K562 (cell line): ENCODE measurements at regions not wholly inside any gene's neighbourhood (a gene's known extent, or its start where the extent isn't known, plus 50 kb on each side); places are given as distances from the start of the nearest gene placed in this dataset.
A peak's percentile ranks its signal among the peaks of the same experiment; 100 is the strongest.

Source experiments
- ATAC-seq: fragments of 200-7000 bp; cut with Tn5 transposase; 3 replicates; pipeline ENCODE4 v1.9.1; 2020; ENCODE audit warnings: moderate library complexity
- BruUV-seq: library from RNA; stranded (reverse); fragments of 400-500 nt; replicated peaks from 2 replicates; lab custom pipeline; 2021; lab: Mats Ljungman, UMichigan
- CTCF ChIA-PET: fragments of 300-600 bp; formaldehyde crosslinking; extraction: SDS; loops from one replicate; lab custom pipeline; 2021; ENCODE audit warnings: low intra/inter-chr PET ratio; lab: Yijun Ruan, JAX
- POLR2A ChIA-PET: fragments of 300-600, 350-650 bp; sonication (Branson Sonifier 250); formaldehyde crosslinking; extraction: SDS; loops from one replicate; lab custom pipeline; 2021; ENCODE audit warnings: antibody characterized with exemption, inconsistent platforms; lab: Yijun Ruan, JAX
- DNase-seq, 4 experiments: peaks; one replicate each; pipeline versions ENCODE4 v3.0.0 to v3.0.0-alpha.2; 2011 to 2018; ENCODE audit warnings: low spot score in 3 of 4, mixed read lengths in 3 of 4; ENCODE audit errors: extremely low read depth in 1 of 4
- FAIRE-seq: peaks from 2 replicates; lab custom pipeline; 2011; peaks lifted over from hg19 to GRCh38; lab: Jason Lieb, UNC
- H2AFZ ChIP-seq: 2 replicates; pipeline ENCODE4 v1.6.0; 2011; ENCODE audit warnings: low read depth, low read length, control low read depth, inconsistent platforms
- H3K27ac ChIP-seq: fragments of 200-600 bp; 3 replicates; pipeline ENCODE4 v1.8.0; 2011; ENCODE audit warnings: low read depth, mild to moderate bottlenecking, control low read depth, inconsistent platforms, low read length, moderate library complexity, mixed read lengths; ENCODE audit errors: extremely low read depth
- H3K27me3 ChIP-seq, 2 experiments: fragments of 300-600 bp in 1 of 2; 2 replicates in 1 of 2; 3 replicates in 1 of 2; pipeline versions ENCODE4 v1.6.0 to v1.8.0; 2011; ENCODE audit warnings: inconsistent platforms in 2 of 2, low read length in 2 of 2, mild to moderate bottlenecking in 1 of 2, mixed read lengths in 1 of 2, moderate library complexity in 1 of 2; ENCODE audit not compliant: control insufficient read depth in 2 of 2, insufficient read depth in 2 of 2
- H3K36me3 ChIP-seq: fragments of 300-600 bp; 3 replicates; pipeline ENCODE4 v1.8.0; 2011; ENCODE audit warnings: mild to moderate bottlenecking, low read length, inconsistent platforms; ENCODE audit not compliant: control insufficient read depth, insufficient read depth
- H3K4me1 ChIP-seq, 2 experiments: fragments of 200-600 bp in 1 of 2; replicated peaks in 1 of 2; 2 replicates in 1 of 2; 3 replicates in 1 of 2; pipeline versions ENCODE4 v1.5.1 to v1.8.0; 2011; ENCODE audit warnings: inconsistent platforms in 2 of 2, low read length in 2 of 2, mild to moderate bottlenecking in 1 of 2, mixed read lengths in 1 of 2, moderate library complexity in 1 of 2; ENCODE audit not compliant: control insufficient read depth in 2 of 2, insufficient read depth in 2 of 2
- H3K4me2 ChIP-seq: 2 replicates; pipeline ENCODE4 v1.6.1; 2011; ENCODE audit warnings: low read length, control low read depth, inconsistent platforms, mixed read lengths; ENCODE audit not compliant: insufficient read depth
- H3K4me3 ChIP-seq: fragments of 200-600 bp; sonication (generic), shearing (Covaris generic); 2 replicates; pipeline ENCODE4 v1.5.1; 2016; ENCODE audit warnings: control low read depth, inconsistent platforms
- H3K79me2 ChIP-seq: fragments of 200-600 bp; 3 replicates; pipeline ENCODE4 v1.8.0; 2011; ENCODE audit warnings: low read length, inconsistent platforms; ENCODE audit not compliant: control insufficient read depth, insufficient read depth
- H3K9ac ChIP-seq, 2 experiments: 2 replicates each; pipeline versions ENCODE4 v1.6.0 to v1.6.1; 2011; ENCODE audit warnings: low read depth in 2 of 2, low read length in 2 of 2, control low read depth in 1 of 2, inconsistent platforms in 1 of 2, mild to moderate bottlenecking in 1 of 2, mixed read lengths in 1 of 2; ENCODE audit not compliant: insufficient read depth in 1 of 2
- H3K9me1 ChIP-seq: one replicate; pipeline ENCODE4 v1.6.0; 2011; ENCODE audit warnings: inconsistent platforms, mild to moderate bottlenecking, low read length, moderate library complexity; ENCODE audit not compliant: control insufficient read depth, insufficient read depth
- H3K9me3 ChIP-seq: replicated peaks from 2 replicates; pipeline ENCODE4 v1.5.1; 2011; ENCODE audit warnings: low read depth, low read length, inconsistent platforms; ENCODE audit not compliant: control insufficient read depth, insufficient read depth
- H4K20me1 ChIP-seq: replicated peaks from 2 replicates; pipeline ENCODE4 v1.6.1; 2011; ENCODE audit warnings: low read length, inconsistent platforms, mixed read lengths; ENCODE audit not compliant: control insufficient read depth, insufficient read depth
- CLOCK ChIP-seq: fragments of 250-450 bp; sonication (Bioruptor Pico); IDR thresholded peaks from 2 replicates; pipeline ENCODE4 v1.4.0; 2020; ENCODE audit warnings: mild to moderate bottlenecking, moderate library complexity, borderline replicate concordance
- PHF20 ChIP-seq: fragments of 450-650 bp; IDR thresholded peaks from 2 replicates; pipeline ENCODE4 v1.6.1; 2018; ENCODE audit not compliant: partially characterized antibody
- RFX1 ChIP-seq: fragments of 450-650 bp; IDR thresholded peaks from 2 replicates; pipeline ENCODE4 v1.6.1; 2016; ENCODE audit warnings: mild to moderate bottlenecking, moderate library complexity
- SMAD1 ChIP-seq: fragments of 150-350 bp; IDR thresholded peaks from 2 replicates; pipeline ENCODE4 v1.6.1; 2014; ENCODE audit warnings: low read length, low read depth; ENCODE audit not compliant: partially characterized antibody
- SREBF2 ChIP-seq: sonication (generic); formaldehyde crosslinking; IDR thresholded peaks from 2 replicates; pipeline ENCODE4 v1.4.0; 2020; ENCODE audit warnings: mild to moderate bottlenecking, missing genetic modification reagents
- ZNF316 ChIP-seq: fragments of 450-650 bp; IDR thresholded peaks from 2 replicates; pipeline ENCODE4 v1.6.1; 2016
- WGBS: fragments of 100-300 bp; shearing (Covaris generic); methylation state at CpG from one replicate; pipeline ENCODE4 v1.1.6; 2016; ENCODE audit warnings: low coverage, mixed read lengths; ENCODE audit not compliant: insufficient coverage; ENCODE audit errors: missing lambda C conversion rate; 5-methylcytosine and 5-hydroxymethylcytosine counted together
- in situ Hi-C: fragments of 300-500 bp; cut with MboI; formaldehyde crosslinking; loops from 4 replicates; pipeline ENCODE4 v1.15.0; 2018; ENCODE audit warnings: inconsistent platforms, mixed read lengths
- intact Hi-C: fragments of 100-400 bp; cut with micrococcal nuclease; formaldehyde crosslinking; loops from 2 replicates; pipeline ENCODE4 v1.14.2; 2022

- no peak for TF ChIP-seq ZNF316
- no peak for TF ChIP-seq SMAD1
- peak; percentile 54 for TF ChIP-seq RFX1
- no peak for TF ChIP-seq SREBF2 (CRISPR knock-in tag)
- TF ChIP-seq CLOCK = no peak
- TF ChIP-seq PHF20 = no peak
- Histone ChIP-seq H3K9me1 (no peaks in the 10 kb centered on the region), H3K4me2 (no peak overlapping the region), H3K79me2 (no peaks in the 10 kb centered on the region), H3K4me3 (no peak overlapping the region), H4K20me1 (no peaks in the 10 kb centered on the region), H3K9me3 (no peaks in the 10 kb centered on the region), H3K27ac (no peak overlapping the region), H3K36me3 (no peaks in the 10 kb centered on the region), H2AFZ (no peak overlapping the region), H3K27me3 (peaks cover 0 to 9% of the 10 kb centered on the region in 2 experiments; a peak in 2 of 5 replicates), H3K9ac (no peak overlapping the region), H3K4me1 (no peaks in the 10 kb centered on the region)
- POLR2A ChIA-PET = interaction anchor here (0.6 kb wide), 1 partner anchor 512 kb away, joined by 3 read pairs; no protein-coding TSS in a partner anchor
- WGBS = 0% methylated on average over 15 of the region's 15 CpGs
- intact Hi-C loops = no loop called here
- DNase-seq (no peak), ATAC-seq (no peak), FAIRE-seq (no peak)
- CTCF ChIA-PET = no interaction called here
- in situ Hi-C loops = no loop called here
- no TSS peak for BruUV-seq
Observed at GRCh38 chr5:74130155-74130897, 504.3 kb downstream of the ARHGEF28 start.
